ENCODE measurements at regions not wholly inside any gene's neighbourhood (a gene's known extent, or its start where the extent isn't known, plus 50 kb on each side); places are given as distances from the start of the nearest gene placed in this dataset.

DNA sequence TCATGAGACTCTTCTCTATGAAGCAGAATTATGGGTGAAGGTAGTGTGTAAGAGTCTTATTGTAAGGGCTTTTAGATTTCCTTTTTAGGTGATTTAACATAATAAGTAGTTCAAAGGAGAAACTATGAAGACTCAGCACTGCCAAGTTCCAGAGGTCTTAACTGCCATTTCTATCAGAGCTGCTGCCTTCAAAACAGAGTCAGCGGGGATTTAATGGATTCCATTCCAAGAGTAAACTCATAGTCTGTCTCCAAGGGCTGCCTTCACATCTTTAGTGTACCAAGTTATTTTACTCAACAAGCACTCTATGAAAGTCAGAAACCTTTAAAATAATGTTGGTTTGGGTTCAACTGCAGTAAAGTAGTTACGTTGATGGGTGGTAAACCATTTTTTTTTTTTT lies 289.6 kb upstream of the HTR2A start:
- Histone ChIP-seq H3K36me3 (ENCODE audit: insufficient read depth, low read length) (no peaks in the 10 kb centered on the region), H3K4me3 (ENCODE audit: low read length) (no peak overlapping the region), H3K27ac (ENCODE audit: low read depth, low read length) (no peak overlapping the region), H3K27me3 (ENCODE audit: insufficient read depth, low read length, poor library complexity, severe bottlenecking) (no peaks in the 10 kb centered on the region), H3K4me1 (ENCODE audit: insufficient read depth, low read length) (no peaks in the 10 kb centered on the region), H3K9me3 (ENCODE audit: low read length) (no peaks in the 10 kb centered on the region)
- H3K9me3 Mint-ChIP-seq: peaks cover 0 to 6% (median 0%) of the 10 kb centered on the region in 5 donors
- H3K4me3 Mint-ChIP-seq: no peak overlapping the region
- DNase-seq: no peak
- H3K27me3 Mint-ChIP-seq: peaks cover 0 to 1% of the 10 kb centered on the region in 2 donors
- POLR2A ChIA-PET: no interaction called here
- H3K4me1 Mint-ChIP-seq: no peaks in the 10 kb centered on the region
- CTCF ChIA-PET: no interaction called here
- no peaks in the 10 kb centered on the region for H3K36me3 Mint-ChIP-seq
- H3K27ac Mint-ChIP-seq: no peak overlapping the region

DNA sequence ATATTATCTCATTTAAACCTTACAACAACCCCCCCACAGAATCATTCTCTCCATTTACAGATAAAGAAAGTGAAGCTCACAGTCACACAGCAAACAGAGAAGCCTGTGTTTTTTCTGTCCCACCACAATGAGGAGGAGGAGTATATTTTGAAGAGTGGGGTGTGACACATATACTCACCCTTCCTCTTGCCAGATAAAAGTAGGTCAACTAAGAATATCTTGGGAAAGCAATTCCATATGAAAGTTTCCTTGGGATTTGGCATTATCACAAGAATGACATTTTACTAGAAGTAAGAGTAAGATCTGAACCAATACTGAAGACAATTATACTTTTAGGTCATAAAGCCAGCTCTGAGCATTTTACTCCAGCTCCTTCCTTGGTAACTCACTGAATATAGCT lies 287.5 kb upstream of the HTR2A start:
- no peaks in the 10 kb centered on the region for H3K27me3 Mint-ChIP-seq
- no peak overlapping the region for H3K4me3 Mint-ChIP-seq
- ChIA-PET POLR2A (no interaction called here), CTCF (no interaction called here)
- Histone ChIP-seq H3K9me3 (ENCODE audit: low read length) (no peaks in the 10 kb centered on the region), H3K4me1 (ENCODE audit: insufficient read depth, low read length) (no peaks in the 10 kb centered on the region), H3K4me3 (ENCODE audit: low read length) (no peak overlapping the region), H3K27ac (ENCODE audit: low read depth, low read length) (no peak overlapping the region), H3K36me3 (ENCODE audit: insufficient read depth, low read length) (no peaks in the 10 kb centered on the region), H3K27me3 (ENCODE audit: insufficient read depth, low read length, poor library complexity, severe bottlenecking) (no peaks in the 10 kb centered on the region)
- H3K4me1 Mint-ChIP-seq: no peaks in the 10 kb centered on the region
- H3K27ac Mint-ChIP-seq: no peak overlapping the region
- no peaks in the 10 kb centered on the region for H3K36me3 Mint-ChIP-seq
- DNase-seq: no peak
- peaks cover 0 to 7% (median 2%) of the 10 kb centered on the region in 5 donors for H3K9me3 Mint-ChIP-seq

DNA sequence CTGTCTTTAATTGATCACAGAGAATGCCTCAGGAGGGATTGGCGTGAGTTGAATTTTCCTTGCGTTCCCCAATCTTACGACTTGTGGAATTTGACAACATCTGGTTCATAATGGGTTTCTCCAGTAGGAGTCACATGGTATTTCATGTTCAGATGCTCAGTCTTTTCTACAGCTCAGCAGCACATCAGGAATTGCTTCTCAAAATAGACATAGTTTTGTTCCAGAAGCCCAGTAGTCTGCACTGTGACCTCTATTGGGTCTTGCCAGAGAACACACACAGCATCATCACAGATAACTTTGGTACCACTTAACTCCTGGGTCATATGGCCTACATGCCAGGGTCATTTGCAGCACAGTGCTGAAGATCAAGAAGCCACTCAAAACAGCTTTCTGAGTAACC lies 282.5 kb upstream of the HTR2A start:
- H3K9me3 Mint-ChIP-seq: peaks cover 0 to 4% (median 0%) of the 10 kb centered on the region in 5 donors

DNA sequence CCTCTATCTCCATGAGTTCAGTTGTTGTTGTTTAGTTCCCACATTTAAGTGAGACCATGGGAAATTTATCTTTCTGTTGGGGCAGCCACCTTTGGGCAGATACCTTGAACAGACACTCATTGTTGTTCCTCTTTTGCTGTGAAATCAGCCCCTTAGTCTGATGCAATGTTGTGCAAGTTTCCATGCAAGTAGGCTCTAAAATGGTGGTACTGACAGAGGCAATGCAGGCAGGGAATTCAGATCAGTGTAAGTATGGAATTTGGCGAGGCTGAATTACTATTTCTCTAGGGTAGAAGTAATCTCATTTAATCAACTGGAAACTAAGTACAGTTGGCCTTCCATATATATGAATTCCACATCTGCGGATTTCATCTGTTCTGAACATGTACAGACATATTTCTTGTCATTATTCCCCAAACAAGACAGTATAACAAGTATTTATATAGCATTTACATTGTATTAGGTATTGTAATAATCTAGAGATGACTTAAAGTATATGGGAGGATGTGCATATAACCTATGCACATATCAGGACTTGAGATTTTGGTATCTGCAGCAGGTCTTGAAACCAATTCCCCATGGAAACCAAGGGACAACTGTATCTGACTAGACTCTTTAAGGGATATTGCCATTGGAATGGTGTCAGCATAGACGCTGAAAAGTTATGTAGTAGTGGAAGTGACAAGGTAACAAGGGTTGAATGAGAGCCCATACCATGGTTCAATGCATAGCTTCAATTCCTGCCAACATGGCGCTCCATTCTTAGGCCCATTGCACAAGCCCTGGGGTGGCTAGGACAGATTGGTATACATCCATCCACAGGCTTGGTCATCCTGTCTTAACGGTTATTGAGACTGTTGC lies 281.5 kb upstream of the HTR2A start:
- Mint-ChIP-seq H3K9me3 (peaks cover 0 to 4% (median 0%) of the 10 kb centered on the region in 5 donors), H3K36me3 (no peaks in the 10 kb centered on the region), H3K27me3 (peaks cover 0 to 3% of the 10 kb centered on the region in 2 donors), H3K4me1 (no peaks in the 10 kb centered on the region), H3K4me3 (no peak overlapping the region), H3K27ac (no peak overlapping the region)
- no peak overlapping the region for H3K27ac ChIP-seq (ENCODE audit: low read depth, low read length)
- H3K4me1 ChIP-seq (ENCODE audit: insufficient read depth, low read length): no peaks in the 10 kb centered on the region
- H3K4me3 ChIP-seq (ENCODE audit: low read length): no peak overlapping the region
- DNase-seq: no peak
- no peaks in the 10 kb centered on the region for H3K27me3 ChIP-seq (ENCODE audit: insufficient read depth, low read length, poor library complexity, severe bottlenecking)
- CTCF ChIA-PET: no interaction called here
- POLR2A ChIA-PET: no interaction called here
- no peaks in the 10 kb centered on the region for H3K36me3 ChIP-seq (ENCODE audit: insufficient read depth, low read length)
- H3K9me3 ChIP-seq (ENCODE audit: low read length): no peaks in the 10 kb centered on the region

More for the DNA sequence above, 282.5 kb upstream of the HTR2A start:
- Mint-ChIP-seq H3K4me3 (no peak overlapping the region), H3K27me3 (peaks cover 0 to 3% of the 10 kb centered on the region in 2 donors), H3K36me3 (no peaks in the 10 kb centered on the region), H3K27ac (no peak overlapping the region), H3K4me1 (no peaks in the 10 kb centered on the region)
- no peak overlapping the region for H3K4me3 ChIP-seq (ENCODE audit: low read length)
- CTCF ChIA-PET: no interaction called here
- no peak overlapping the region for H3K27ac ChIP-seq (ENCODE audit: low read depth, low read length)
- no peaks in the 10 kb centered on the region for H3K4me1 ChIP-seq (ENCODE audit: insufficient read depth, low read length)
- H3K36me3 ChIP-seq (ENCODE audit: insufficient read depth, low read length): no peaks in the 10 kb centered on the region
- DNase-seq: no peak
- POLR2A ChIA-PET: no interaction called here
- H3K9me3 ChIP-seq (ENCODE audit: low read length): no peaks in the 10 kb centered on the region
- H3K27me3 ChIP-seq (ENCODE audit: insufficient read depth, low read length, poor library complexity, severe bottlenecking): no peaks in the 10 kb centered on the region

DNA sequence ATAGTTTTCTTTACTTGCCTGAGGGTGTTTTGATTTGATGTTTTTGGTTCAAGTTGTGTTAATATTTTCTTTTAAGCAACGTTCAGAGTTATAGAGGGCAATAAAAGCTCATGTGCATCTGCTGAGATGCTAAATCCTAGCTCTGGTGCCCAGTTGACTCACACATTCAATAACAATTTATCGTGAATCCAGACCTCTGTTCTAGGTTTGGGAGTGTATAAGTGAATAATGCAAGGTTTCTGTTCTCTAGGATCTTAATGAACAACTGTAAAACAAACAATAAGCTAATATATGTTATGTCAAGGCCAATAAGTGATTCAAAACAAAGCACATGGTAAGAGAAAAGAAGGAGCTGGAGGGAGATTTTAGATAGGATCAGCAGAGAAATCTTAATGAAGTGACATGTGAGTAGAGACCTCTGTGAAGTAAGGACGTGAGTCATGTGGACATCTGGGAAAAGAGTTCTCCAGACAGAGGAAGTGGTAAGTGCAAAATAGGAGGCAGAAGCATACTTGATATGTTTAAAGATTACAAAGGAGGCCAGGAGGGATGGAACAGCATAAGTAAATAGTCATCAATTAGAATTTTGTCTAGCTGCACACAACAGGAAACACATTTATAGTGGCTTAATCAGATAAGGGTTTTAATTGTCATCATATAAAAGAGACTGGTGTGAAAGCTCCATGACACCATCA lies 278.5 kb upstream of the HTR2A start:
- POLR2A ChIA-PET: no interaction called here
- Histone ChIP-seq H3K9me3 (ENCODE audit: low read length) (no peaks in the 10 kb centered on the region), H3K4me1 (ENCODE audit: insufficient read depth, low read length) (no peaks in the 10 kb centered on the region), H3K4me3 (ENCODE audit: low read length) (no peak overlapping the region), H3K36me3 (ENCODE audit: insufficient read depth, low read length) (no peaks in the 10 kb centered on the region), H3K27me3 (ENCODE audit: insufficient read depth, low read length, poor library complexity, severe bottlenecking) (no peaks in the 10 kb centered on the region), H3K27ac (ENCODE audit: low read depth, low read length) (no peak overlapping the region)
- DNase-seq: no peak
- H3K4me3 Mint-ChIP-seq: no peak overlapping the region
- CTCF ChIA-PET: no interaction called here
- no peaks in the 10 kb centered on the region for H3K9me3 Mint-ChIP-seq
- no peaks in the 10 kb centered on the region for H3K36me3 Mint-ChIP-seq
- H3K4me1 Mint-ChIP-seq: no peaks in the 10 kb centered on the region
- no peak overlapping the region for H3K27ac Mint-ChIP-seq
- H3K27me3 Mint-ChIP-seq: peaks cover 0 to 5% of the 10 kb centered on the region in 2 donors

DNA sequence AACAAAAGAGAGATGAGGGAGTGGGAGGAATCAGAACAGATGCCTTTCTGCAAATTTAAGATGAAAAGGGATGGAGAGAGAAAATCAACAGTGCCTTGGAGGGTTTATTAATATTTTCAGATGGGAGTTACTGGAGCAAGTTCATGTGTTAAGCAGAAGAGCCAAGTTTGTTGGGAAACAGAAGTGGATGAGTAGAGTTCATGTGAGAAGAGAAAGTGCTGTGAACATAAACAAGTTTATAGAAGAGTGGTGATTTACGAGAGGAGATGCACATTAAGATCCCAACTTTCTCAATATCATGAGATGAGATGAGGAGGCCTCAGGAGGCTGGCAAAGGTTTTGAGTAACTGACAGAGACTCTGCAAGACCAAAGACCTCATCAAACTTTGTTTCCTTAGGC lies 274.1 kb upstream of the HTR2A start:
- CTCF ChIA-PET: no interaction called here
- no peak overlapping the region for H3K4me3 Mint-ChIP-seq
- no peaks in the 10 kb centered on the region for H3K9me3 ChIP-seq (ENCODE audit: low read length)
- peaks cover 0 to 4% of the 10 kb centered on the region in 2 donors for H3K27me3 Mint-ChIP-seq
- no peak for DNase-seq
- H3K36me3 Mint-ChIP-seq: no peaks in the 10 kb centered on the region
- no peaks in the 10 kb centered on the region for H3K4me1 ChIP-seq (ENCODE audit: insufficient read depth, low read length)
- H3K27me3 ChIP-seq (ENCODE audit: insufficient read depth, low read length, poor library complexity, severe bottlenecking): no peaks in the 10 kb centered on the region
- H3K27ac Mint-ChIP-seq: no peak overlapping the region
- H3K27ac ChIP-seq (ENCODE audit: low read depth, low read length): no peak overlapping the region
- H3K4me1 Mint-ChIP-seq: peaks cover 0 to 5% (median 0%) of the 10 kb centered on the region in 3 donors
- POLR2A ChIA-PET: no interaction called here
- no peaks in the 10 kb centered on the region for H3K9me3 Mint-ChIP-seq
- no peak overlapping the region for H3K4me3 ChIP-seq (ENCODE audit: low read length)
- no peaks in the 10 kb centered on the region for H3K36me3 ChIP-seq (ENCODE audit: insufficient read depth, low read length)

DNA sequence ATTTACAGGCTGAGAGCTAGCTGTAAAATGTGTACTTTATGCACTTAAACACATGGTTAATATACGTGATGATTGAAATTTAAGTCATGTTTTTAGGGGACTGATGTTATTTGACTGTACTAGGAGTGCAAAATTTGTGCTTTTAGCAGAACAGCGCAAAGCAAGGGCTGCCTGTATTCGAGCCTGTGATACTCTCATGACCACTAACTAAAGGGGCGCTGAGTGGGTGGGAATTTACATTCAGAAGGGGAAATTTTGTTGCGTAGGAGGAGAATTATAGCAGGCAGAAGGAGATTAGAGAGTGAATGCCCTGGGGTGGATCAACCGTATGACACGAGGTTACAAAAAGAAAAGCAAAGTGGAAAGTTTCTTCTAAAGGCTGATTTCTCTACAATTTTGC lies 271.8 kb upstream of the HTR2A start:
- H3K36me3 ChIP-seq (ENCODE audit: insufficient read depth, low read length): no peaks in the 10 kb centered on the region
- no peaks in the 10 kb centered on the region for H3K9me3 ChIP-seq (ENCODE audit: low read length)
- H3K27ac Mint-ChIP-seq: peak overlapping the region in 1 of 8 donors; percentile 22
- H3K9me3 Mint-ChIP-seq: no peaks in the 10 kb centered on the region
- ChIA-PET POLR2A (no interaction called here), CTCF (no interaction called here)
- DNase-seq: no peak
- peak overlapping the region in 1 of 7 donors; percentile 2 for H3K4me3 Mint-ChIP-seq
- H3K27me3 Mint-ChIP-seq: peaks cover 0 to 3% of the 10 kb centered on the region in 2 donors
- H3K4me1 Mint-ChIP-seq: peaks cover 0 to 5% (median 0%) of the 10 kb centered on the region in 3 donors
- no peak overlapping the region for H3K4me3 ChIP-seq (ENCODE audit: low read length)
- no peaks in the 10 kb centered on the region for H3K4me1 ChIP-seq (ENCODE audit: insufficient read depth, low read length)
- H3K27me3 ChIP-seq (ENCODE audit: insufficient read depth, low read length, poor library complexity, severe bottlenecking): no peaks in the 10 kb centered on the region
- no peak overlapping the region for H3K27ac ChIP-seq (ENCODE audit: low read depth, low read length)
- H3K36me3 Mint-ChIP-seq: no peaks in the 10 kb centered on the region

DNA sequence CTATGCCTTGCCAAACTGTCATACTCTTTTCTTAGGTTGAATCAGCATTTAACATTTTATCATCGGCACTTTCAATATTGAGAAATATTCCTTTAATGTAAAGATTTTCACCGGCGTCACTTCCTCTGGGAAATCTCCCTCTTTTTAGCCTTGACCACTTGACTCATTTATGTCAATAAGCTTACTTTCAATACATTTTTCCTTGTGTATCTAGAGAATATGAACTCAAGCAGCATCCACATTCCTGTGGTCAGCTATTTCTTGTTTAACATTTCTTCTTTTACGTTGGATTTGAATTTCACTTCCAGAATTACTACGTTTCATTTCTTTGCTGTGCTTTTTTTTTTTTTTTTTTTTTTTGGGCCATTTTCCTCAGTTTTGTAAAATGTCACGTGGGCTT lies 271.2 kb upstream of the HTR2A start:
- Histone ChIP-seq H3K27ac (ENCODE audit: low read depth, low read length) (no peak overlapping the region), H3K36me3 (ENCODE audit: insufficient read depth, low read length) (no peaks in the 10 kb centered on the region), H3K4me1 (ENCODE audit: insufficient read depth, low read length) (no peaks in the 10 kb centered on the region), H3K27me3 (ENCODE audit: insufficient read depth, low read length, poor library complexity, severe bottlenecking) (no peaks in the 10 kb centered on the region), H3K9me3 (ENCODE audit: low read length) (no peaks in the 10 kb centered on the region), H3K4me3 (ENCODE audit: low read length) (no peak overlapping the region)
- no peak overlapping the region for H3K4me3 Mint-ChIP-seq
- POLR2A ChIA-PET: no interaction called here
- H3K4me1 Mint-ChIP-seq: peaks cover 0 to 5% (median 0%) of the 10 kb centered on the region in 3 donors
- H3K36me3 Mint-ChIP-seq: no peaks in the 10 kb centered on the region
- CTCF ChIA-PET: no interaction called here
- peaks cover 0 to 3% of the 10 kb centered on the region in 2 donors for H3K27me3 Mint-ChIP-seq
- H3K9me3 Mint-ChIP-seq: no peaks in the 10 kb centered on the region
- DNase-seq: no peak
- H3K27ac Mint-ChIP-seq: no peak overlapping the region

All from CD8-positive, alpha-beta memory T cell (primary cell).